Amniotic epithelial cell (primary cell): ENCODE measurements at regions not wholly inside any gene's neighbourhood (a gene's known extent, or its start where the extent isn't known, plus 50 kb on each side); places are given as distances from the start of the nearest gene placed in this dataset.
A peak's percentile ranks its signal among the peaks of the same experiment; 100 is the strongest.

Experiments used
- DNase-seq: peaks from one replicate; pipeline ENCODE4 v3.0.0-alpha.2; 2010; ENCODE audit warnings: low read depth

GRCh38 chr7:114755856-114756255 is 166.0 kb upstream of the MDFIC start:
- DNase-seq: no peak

DNA sequence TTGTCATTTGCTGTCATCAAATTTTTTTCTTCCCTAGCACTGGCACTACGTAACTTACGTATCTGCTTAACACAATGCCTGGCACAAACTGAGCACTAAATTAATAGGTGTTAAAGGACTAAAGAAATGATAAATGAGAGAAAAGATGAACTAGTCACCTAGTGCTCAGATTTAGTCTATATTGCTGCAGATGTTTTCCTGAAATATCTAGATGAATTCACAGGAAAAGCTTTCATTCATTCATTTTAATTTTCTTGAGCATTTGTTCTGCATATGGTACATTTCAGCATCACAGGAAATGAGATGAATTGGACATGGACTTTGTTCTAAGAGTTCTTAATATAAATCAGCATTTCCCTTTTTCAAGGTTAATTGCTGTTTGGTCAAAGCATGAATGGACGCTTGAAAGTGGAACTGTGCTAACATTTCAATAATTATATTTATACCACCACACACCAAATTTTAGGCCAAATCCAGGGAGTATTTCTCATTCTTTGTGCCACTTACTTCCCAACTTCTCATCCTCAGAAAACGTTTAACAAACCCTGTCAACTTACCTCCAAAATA is 163.2 kb upstream of the MDFIC start:
- DNase-seq: no peak

DNA sequence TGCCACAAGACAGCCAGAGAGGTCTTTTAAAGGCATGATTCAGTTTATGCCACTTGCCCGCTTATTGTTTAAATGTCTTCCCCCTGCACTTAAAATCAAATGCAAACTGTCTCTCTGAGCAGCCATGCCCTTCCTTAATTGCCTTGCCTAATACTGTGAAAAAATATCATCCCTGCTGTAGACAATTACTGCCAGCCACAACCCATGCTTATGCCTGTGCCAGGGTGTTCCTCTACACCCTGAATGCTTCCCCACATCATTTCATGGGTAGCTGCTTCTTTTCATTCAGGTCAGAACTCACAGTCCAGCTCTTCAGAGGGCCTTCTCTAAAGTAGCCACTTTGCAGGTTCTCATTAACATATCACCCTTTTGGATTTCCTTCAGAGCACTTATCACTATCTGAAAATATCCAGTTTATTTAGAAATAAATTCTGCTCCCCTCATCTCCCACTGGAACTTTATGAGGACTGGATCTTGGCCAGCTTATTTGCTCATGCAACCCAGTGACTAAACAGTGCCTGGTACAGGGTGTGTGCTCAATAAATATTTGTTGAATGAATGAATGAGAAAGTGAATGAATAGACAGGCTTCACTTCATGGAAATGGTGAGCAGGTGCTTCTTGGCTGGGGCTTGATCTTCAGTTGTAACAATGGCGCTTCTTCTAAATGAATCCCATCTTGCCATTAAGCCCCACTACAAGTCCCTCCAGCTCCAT is 162.4 kb upstream of the MDFIC start:
- DNase-seq: peak; percentile 28

DNA sequence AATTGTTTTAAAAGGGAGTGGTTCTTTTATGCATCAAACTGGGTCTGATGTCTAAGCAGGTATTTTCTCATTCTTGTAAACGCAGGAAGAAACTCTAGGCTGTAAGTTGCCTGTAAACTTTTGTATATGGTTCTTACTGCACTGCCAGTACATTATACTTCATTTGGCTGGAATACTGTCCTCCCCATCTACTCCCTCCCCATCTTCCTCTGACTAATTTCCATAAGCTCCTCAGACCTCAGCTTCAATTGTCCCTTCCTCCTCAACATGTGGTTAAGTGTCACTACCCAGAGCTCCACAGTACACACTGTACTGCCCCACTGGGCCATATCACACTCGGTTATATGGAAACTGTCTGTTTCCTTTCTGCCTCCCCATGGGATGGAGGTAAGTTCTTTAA is 161.4 kb upstream of the MDFIC start:
- no peak for DNase-seq

DNA sequence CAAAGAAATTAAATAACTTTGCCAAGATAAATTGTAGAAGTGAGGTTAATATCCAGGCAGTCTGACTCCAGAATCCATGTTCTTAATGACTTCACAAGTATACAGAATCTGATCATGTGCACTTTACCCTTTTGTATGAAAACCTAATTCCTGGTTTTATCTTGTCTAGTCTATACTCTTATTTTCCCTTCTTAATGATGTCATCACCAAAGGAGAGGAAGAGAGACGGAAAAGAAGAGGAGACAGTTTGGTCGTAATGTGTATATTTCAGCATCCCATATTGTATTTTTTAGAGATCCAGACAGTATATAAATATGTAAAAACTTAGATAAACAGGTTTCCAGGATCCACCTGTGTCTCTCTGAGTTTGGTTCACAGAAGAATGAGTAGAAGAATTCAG is 159.9 kb upstream of the MDFIC start:
- no peak for DNase-seq

DNA sequence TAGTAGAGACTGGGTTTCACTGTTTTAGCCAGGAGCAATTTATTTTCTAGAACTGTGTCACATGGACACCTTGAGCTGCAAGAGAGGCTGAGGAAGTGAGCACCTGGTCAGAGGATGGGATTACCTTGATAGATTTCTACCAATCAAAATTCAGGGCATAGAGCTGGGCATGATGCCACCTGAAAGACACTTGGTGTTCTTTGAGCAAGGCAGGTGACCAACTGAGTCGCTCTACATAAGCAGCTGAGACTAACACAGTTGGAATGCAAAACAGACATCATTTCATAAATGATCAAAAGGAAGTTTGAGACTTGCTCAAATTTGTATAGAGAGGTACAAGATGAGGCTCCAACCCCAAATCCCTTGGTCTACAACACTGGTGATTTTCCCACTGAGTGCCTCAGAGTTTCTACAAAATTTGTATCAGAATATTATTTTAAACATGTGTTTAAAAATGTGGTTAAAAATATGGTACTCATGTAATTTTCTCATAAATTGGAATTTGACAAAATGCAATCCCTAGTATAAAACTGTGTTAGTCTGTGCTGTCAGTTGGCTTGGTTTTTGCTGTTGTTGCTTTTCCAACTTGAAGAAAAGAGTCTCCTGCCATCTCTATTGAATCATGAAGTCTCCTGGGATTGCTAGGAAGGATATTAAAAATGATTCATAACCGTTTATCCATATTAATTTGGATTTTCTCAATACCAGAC is 156.4 kb upstream of the MDFIC start:
- DNase-seq: no peak

DNA sequence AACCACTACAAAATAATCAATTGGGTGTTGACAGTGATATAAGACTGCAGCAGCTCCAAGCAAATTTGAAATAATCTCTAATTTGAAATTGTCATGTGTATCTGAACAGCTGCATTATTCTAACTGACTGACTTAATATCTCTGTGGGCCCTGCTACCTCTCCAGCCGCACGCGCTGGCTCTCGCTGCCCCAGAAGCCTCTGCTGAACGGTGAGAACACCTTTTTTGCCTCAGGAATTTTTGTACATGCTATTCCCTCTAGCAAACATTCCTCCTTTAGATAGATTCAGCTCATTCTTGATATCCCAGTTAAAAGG is 155.9 kb upstream of the MDFIC start:
- no peak for DNase-seq

DNA sequence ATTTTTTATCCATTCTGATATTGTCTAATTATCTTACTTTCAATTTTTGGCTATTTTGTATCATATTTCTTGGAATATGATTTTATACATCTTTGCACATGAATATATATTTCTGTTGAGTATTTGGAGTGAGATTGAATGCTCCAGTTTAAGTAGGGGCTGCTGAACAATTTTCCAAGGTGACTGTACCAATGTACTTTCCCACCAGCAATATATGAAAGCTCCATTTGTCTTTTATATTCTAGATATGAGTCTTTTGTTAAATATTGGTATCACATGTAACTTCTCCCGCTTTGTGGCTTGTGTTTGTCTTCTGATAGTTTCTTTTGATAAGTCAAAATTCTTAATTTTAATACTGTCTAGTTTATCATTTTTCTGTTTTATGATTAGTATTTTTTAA is 144.6 kb upstream of the MDFIC start:
- DNase-seq: no peak

- DNase-seq: no peak
Observed at GRCh38 chr7:114783508-114783907, 138.4 kb upstream of the MDFIC start.

- no peak for DNase-seq
Observed at GRCh38 chr7:114784177-114784576, 137.7 kb upstream of the MDFIC start.

- no peak for DNase-seq
Observed at GRCh38 chr7:114784746-114785145, 137.1 kb upstream of the MDFIC start.

- no peak for DNase-seq
Observed at GRCh38 chr7:114785496-114785895, 136.4 kb upstream of the MDFIC start.

GRCh38 chr7:114786455-114786854 is 135.4 kb upstream of the MDFIC start:
- DNase-seq: no peak

GRCh38 chr7:114787556-114787955 is 134.3 kb upstream of the MDFIC start:
- DNase-seq: no peak

GRCh38 chr7:114788706-114789105 is 133.2 kb upstream of the MDFIC start:
- DNase-seq: no peak

GRCh38 chr7:114789161-114789560 is 132.7 kb upstream of the MDFIC start:
- no peak for DNase-seq

DNA sequence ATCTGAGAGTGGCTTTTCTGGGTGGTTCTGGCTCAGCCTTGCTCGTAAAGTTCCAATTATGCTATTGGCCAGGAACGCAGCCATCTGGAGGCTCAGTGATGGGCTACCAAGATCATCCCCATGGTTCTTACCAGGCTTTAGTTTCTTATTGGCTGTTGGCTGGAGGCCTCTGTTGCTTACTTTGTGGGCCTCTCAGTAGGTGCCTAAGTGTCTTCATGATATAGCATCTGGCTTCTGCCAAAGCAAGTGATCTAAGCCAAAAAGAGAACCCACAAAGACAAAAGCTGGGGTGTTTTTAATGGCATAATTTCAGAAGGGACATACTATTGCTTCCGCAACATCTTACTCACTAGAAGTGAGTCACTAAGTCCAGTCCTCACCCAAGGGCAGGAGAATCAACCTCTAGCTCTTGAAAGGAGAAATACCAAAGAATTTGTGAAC is 132.0 kb upstream of the MDFIC start:
- DNase-seq: peak; percentile 55

DNA sequence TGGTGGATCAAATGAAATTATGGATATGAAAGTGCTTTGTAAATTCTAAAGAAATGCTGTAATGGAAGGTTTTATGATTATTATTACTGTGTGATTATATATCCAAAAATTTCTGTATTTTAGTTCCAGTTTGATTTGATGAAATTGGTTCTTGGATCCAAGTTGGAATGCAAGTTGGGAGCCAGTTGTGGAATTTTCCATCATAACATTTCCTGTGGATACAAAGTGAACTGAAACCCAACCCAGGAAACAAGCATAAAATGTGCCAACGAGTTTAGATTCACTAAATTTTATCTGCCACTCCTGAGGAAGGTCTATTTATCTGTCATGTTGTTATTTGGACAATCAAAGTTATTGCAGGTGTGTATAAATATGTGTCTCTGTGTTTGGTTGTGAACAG is 131.4 kb upstream of the MDFIC start:
- DNase-seq: no peak

GRCh38 chr7:114791771-114792170 is 130.1 kb upstream of the MDFIC start:
- no peak for DNase-seq

DNA sequence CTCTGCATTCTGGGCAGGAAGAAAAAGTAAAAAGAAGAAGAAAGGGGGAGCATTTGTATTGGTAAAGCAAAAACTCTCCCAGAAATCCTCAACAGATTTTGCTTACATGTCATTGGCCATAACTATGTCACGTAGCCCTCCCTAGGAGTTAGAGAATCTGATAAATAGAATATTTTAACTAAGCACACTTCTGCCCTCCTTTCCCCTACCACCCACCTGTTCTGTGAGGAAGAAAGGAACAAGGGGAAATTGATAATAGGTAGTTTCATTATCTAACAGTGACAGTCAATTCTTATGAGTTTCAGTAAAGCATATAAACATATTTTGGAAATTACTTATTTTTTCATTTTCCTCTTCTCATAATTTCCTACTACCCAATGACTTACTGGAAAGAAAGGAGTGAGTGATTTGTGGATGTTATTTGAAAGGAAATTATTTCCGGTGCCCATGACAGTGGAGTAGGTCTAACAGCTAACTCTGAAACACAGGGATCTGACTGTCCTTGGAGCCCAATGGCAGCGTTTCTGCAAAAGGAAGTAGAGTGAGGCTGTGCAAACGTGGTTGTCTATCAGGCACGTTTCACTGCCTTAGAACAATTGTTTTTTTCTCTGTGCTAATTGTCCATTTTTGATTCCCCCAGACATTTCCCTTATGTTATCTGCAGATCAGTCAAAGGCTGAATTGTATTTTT is 128.6 kb upstream of the MDFIC start:
- no peak for DNase-seq

GRCh38 chr7:114795475-114795874 is 126.4 kb upstream of the MDFIC start:
- DNase-seq: peak; percentile 26

- DNase-seq: no peak
Observed at GRCh38 chr7:114799628-114800028, 122.3 kb upstream of the MDFIC start.

DNA sequence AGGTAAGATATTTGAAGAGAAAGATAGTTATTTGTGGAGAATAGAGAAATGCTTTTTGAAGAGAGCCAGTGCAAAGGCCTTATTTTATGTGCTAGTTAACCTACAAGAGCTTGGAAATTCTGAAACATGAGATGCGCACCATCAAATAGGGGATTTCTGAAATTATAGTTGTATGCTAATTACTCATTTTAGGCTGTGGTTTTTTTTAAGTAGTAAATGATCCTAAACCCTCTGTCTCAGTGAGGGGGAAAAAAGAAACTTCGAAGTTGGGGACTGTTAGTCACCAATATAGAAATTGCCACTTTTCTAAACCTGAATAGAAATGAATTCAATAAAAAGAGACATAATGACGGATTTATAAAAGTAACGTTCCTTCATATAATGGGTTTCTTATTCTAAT is 119.3 kb upstream of the MDFIC start:
- DNase-seq: no peak
